Immature natural killer cell (primary cell): ENCODE measurements at regions not wholly inside any gene's neighbourhood (a gene's known extent, or its start where the extent isn't known, plus 50 kb on each side); places are given as distances from the start of the nearest gene placed in this dataset.
"Not testable (repeated sequence)": the region's sequence is repeated elsewhere in the genome, so short reads cannot be mapped to it uniquely, and the experiment has no call there.

Source experiments
- DNase-seq, 3 donors: peaks; one replicate each; pipeline ENCODE4 v3.0.0; 2022; ENCODE audit warnings: mixed read lengths in 1 of 3
- H3K27ac Mint-ChIP-seq, 6 donors: one replicate each; pipeline ENCODE4 v1.8.0; 2020; ENCODE audit warnings: mixed read lengths in 6 of 6, mild to moderate bottlenecking in 5 of 6, inconsistent platforms in 4 of 6, moderate library complexity in 3 of 6
- H3K27me3 Mint-ChIP-seq, 3 donors: one replicate each; pipeline ENCODE4 v1.8.0; 2020 to 2021; ENCODE audit warnings: low read depth in 3 of 3, mild to moderate bottlenecking in 3 of 3, mixed read lengths in 3 of 3, moderate library complexity in 3 of 3, inconsistent platforms in 1 of 3
- H3K36me3 Mint-ChIP-seq, 3 donors: one replicate each; pipeline ENCODE4 v1.8.0; 2020; ENCODE audit warnings: mixed read lengths in 3 of 3, inconsistent platforms in 2 of 3, mild to moderate bottlenecking in 2 of 3
- H3K4me1 Mint-ChIP-seq, 2 donors: one replicate each; pipeline ENCODE4 v1.8.0; 2020; ENCODE audit warnings: inconsistent platforms in 2 of 2, mild to moderate bottlenecking in 2 of 2, mixed read lengths in 2 of 2, moderate library complexity in 1 of 2
- H3K4me3 Mint-ChIP-seq, 5 donors: one replicate each; pipeline ENCODE4 v1.8.0; 2020; ENCODE audit warnings: mild to moderate bottlenecking in 5 of 5, mixed read lengths in 5 of 5, inconsistent platforms in 3 of 5, moderate library complexity in 3 of 5
- H3K9me3 Mint-ChIP-seq, 6 donors: one replicate each; pipeline ENCODE4 v1.8.0; 2020; ENCODE audit warnings: mild to moderate bottlenecking in 6 of 6, mixed read lengths in 6 of 6, inconsistent platforms in 4 of 6, moderate library complexity in 3 of 6

DNA sequence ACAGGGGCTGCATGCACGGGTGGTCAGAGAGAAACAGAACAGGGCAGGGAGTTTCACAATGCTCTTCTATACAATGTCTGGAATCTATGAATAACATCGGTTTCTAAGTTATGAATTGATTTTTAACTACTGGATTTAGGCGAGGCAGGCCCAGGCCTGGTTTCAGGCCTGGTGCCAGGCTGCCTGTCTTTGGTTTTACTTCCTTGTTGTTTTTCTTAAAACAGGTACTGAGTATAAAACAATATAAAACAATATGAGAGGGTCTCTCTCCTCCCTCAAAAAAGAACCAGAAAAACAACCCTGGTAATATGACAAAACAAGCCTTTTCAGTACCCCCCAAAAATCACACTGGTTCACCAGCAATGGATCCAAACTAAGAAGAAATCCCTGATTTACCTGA, 196.1 kb upstream of the ANXA10 start:
- H3K4me1 Mint-ChIP-seq, H3K4me3 Mint-ChIP-seq, DNase-seq, H3K27ac Mint-ChIP-seq, H3K27me3 Mint-ChIP-seq, H3K36me3 Mint-ChIP-seq: not testable (repeated sequence)
- peaks cover 6 to 30% (median 21%) of the 10 kb centered on the region in 6 donors for H3K9me3 Mint-ChIP-seq

DNA sequence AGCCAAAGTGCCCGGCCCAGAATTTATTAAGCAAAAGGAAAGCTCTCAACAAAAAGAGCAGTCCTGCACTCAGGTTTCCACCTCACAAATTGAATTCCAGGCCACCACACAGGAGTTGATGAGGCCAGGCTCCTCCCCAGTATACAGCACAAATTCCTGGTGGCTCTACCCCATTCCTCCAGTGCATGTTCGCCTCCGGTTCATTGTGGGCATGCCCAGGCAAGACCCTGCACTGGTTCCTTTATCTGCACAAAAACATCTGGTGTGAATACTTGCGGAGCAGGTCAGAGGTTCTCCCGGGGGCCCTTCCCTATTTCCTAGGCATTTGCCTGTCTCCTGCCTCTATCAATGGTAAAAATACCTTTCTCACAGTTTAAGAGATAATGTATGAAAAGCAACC, 195.2 kb upstream of the ANXA10 start:
- H3K4me3 Mint-ChIP-seq, result no peak overlapping the region
- no peaks in the 10 kb centered on the region for H3K27me3 Mint-ChIP-seq
- peaks cover 5 to 30% (median 19%) of the 10 kb centered on the region in 6 donors for H3K9me3 Mint-ChIP-seq
- H3K27ac Mint-ChIP-seq, result no peak overlapping the region
- DNase-seq, result no peak
- H3K36me3 Mint-ChIP-seq, result peaks cover 0 to 4% (median 0%) of the 10 kb centered on the region in 3 donors
- no peaks in the 10 kb centered on the region for H3K4me1 Mint-ChIP-seq

DNA sequence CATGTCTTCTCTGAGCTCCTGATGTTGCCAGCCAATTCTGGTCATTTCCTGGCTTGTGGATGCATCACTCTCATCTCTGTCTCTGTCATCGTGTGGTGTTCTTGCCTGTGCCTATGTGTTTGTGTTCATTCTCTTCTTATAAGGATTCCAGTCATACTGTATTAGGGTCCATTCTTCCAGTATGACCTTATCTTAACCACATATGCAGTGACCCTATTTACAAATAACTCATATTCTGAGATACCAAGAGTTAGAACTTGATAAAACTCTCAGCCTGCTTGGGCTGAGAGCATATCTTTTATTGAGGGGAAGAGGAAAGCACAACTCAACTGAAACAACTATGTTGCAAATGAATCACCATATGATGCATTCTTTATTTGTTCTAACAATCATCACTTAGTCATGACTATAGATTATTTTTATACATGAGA, 189.0 kb upstream of the ANXA10 start:
- H3K4me3 Mint-ChIP-seq, result no peak overlapping the region
- H3K27ac Mint-ChIP-seq, result no peak overlapping the region
- no peaks in the 10 kb centered on the region for H3K4me1 Mint-ChIP-seq
- no peak for DNase-seq
- H3K27me3 Mint-ChIP-seq, result peaks cover 0 to 1% (median 0%) of the 10 kb centered on the region in 3 donors
- peaks cover 1 to 15% (median 6%) of the 10 kb centered on the region in 6 donors for H3K9me3 Mint-ChIP-seq
- no peaks in the 10 kb centered on the region for H3K36me3 Mint-ChIP-seq

DNA sequence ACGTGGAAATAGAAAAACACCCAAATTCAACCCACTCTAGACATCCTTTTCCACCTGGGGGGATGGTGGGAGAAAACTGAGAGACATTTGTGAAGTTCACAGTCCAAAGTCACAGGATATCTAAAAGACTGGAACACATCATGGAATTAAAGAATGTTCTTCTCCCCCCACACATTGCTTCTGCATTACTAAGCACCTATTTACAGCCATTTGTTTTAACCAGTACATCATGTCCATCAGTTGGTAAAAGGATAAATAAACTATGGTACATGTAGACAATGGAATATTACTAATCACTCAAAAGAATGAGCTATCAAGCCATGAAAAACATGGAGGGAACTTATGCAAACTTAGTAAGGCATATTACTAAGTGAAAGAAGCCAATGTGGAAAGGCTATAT, 185.5 kb upstream of the ANXA10 start:
- no peaks in the 10 kb centered on the region for H3K36me3 Mint-ChIP-seq
- no peak overlapping the region for H3K27ac Mint-ChIP-seq
- H3K27me3 Mint-ChIP-seq, result peaks cover 0 to 1% (median 1%) of the 10 kb centered on the region in 3 donors
- DNase-seq, result no peak
- H3K4me1 Mint-ChIP-seq, result no peaks in the 10 kb centered on the region
- H3K9me3 Mint-ChIP-seq, result peaks cover 3 to 21% (median 8%) of the 10 kb centered on the region in 6 donors
- H3K4me3 Mint-ChIP-seq, result no peak overlapping the region

DNA sequence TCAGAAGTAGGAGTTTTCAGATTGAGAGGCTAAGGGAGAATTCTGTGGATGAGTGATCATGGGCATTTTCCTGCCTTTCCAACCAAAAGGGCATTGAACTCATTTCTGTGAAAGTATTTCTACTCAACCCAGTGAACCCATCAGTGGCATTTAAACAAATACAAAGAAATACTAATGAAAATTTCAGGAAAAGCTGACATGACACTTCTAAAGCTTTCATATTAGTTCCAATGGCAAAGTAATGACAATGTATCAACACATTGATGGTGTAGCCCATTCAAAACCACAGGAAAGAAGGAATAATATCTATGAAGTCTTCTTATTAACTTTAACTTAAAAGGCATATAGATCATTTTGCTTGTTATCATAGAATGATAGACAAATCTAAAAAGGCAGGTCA, 183.5 kb upstream of the ANXA10 start:
- Mint-ChIP-seq H3K27me3 (peaks cover 0 to 3% (median 0%) of the 10 kb centered on the region in 3 donors), H3K9me3 (peaks cover 8 to 25% (median 11%) of the 10 kb centered on the region in 6 donors), H3K4me1 (no peaks in the 10 kb centered on the region), H3K4me3 (no peak overlapping the region), H3K27ac (no peak overlapping the region), H3K36me3 (no peaks in the 10 kb centered on the region)
- no peak for DNase-seq

DNA sequence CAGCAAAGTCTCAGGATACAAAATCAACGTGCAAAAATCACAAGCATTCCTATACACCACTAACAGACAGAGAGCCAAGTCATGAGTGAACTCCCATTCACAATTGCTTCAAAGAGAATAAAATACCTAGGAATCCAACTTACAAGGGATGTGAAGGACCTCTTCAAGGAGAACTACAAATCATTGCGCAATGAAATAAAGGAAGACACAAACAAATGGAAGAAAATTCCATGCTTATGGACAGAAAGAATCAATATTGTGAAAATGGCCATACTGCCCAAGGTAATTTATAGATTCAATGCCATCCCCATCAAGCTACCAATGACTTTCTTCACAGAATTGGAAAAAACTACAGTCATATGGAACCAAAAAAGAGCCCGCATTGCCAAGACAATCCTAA, 179.8 kb upstream of the ANXA10 start:
- H3K36me3 Mint-ChIP-seq, H3K4me1 Mint-ChIP-seq, H3K27me3 Mint-ChIP-seq, DNase-seq, H3K27ac Mint-ChIP-seq, H3K4me3 Mint-ChIP-seq: not testable (repeated sequence)
- peaks cover 8 to 27% (median 14%) of the 10 kb centered on the region in 6 donors for H3K9me3 Mint-ChIP-seq

DNA sequence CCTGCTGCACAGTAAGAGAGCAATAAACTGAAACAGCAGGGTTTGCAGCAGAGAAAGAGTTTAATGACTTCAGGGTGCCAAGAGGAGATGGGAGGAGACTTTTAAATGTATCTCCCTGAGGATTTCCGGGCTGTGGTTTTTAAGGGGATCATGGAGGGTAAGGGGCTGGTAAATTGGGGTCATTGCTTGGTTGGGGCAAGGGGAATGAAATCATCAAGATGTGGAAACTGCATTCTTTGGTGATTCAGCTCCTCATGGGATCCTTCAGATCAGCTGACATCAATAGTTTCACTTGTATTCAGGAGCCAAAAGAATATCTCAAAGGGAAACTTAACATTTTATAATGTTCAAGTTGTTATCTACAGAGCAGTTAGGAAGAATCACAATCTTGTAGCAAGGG, 174.3 kb upstream of the ANXA10 start:
- Mint-ChIP-seq H3K9me3 (peaks cover 2 to 35% (median 14%) of the 10 kb centered on the region in 6 donors), H3K27ac (no peak overlapping the region), H3K27me3 (no peaks in the 10 kb centered on the region), H3K4me1 (no peaks in the 10 kb centered on the region), H3K4me3 (no peak overlapping the region), H3K36me3 (no peaks in the 10 kb centered on the region)
- no peak for DNase-seq

DNA sequence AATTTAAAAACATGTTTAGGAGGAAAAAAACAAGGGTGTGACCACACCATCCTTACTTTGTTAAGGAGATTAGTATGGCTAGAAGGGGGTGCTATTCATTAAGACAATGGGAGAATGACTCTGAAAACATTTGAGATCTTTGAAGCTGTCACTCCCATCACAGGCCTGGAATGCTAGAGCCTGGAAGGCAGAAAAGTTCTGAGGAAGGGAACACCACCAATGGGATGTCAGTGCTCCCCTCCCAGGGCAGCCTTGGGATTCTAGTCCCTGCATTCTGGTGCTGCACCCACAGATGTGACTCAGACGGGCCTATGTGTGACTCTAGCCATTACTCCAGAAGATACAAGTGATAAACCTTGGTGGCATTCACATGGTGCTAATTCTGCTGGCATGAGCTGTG, 162.2 kb upstream of the ANXA10 start:
- H3K36me3 Mint-ChIP-seq, result no peaks in the 10 kb centered on the region

DNA sequence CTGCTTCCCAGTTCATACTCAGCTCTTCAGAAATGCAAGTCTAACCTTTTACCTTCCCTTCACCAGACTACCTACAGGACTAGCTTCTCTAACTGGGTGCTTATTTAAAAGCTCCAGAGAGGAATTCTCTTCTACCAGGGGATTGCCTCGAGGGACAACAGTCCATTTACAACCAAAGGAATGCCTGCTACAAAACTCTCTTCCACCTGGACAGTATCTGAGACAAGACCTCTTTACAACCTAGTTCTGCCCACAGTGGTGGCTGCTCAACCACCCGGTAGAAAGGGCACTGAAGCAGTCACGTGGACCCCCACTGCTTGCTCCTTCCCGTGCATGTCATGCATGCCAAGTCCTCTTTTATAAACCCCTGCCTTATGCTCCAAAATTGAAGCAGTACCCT, 158.1 kb upstream of the ANXA10 start:
- H3K9me3 Mint-ChIP-seq, result peaks cover 3 to 44% (median 10%) of the 10 kb centered on the region in 6 donors
- H3K27me3 Mint-ChIP-seq, result no peaks in the 10 kb centered on the region
- H3K36me3 Mint-ChIP-seq, result no peaks in the 10 kb centered on the region
- no peak overlapping the region for H3K27ac Mint-ChIP-seq
- no peak for DNase-seq
- no peaks in the 10 kb centered on the region for H3K4me1 Mint-ChIP-seq
- no peak overlapping the region for H3K4me3 Mint-ChIP-seq

More for the DNA sequence above, 162.2 kb upstream of the ANXA10 start:
- Mint-ChIP-seq H3K4me3 (no peak overlapping the region), H3K27me3 (no peaks in the 10 kb centered on the region), H3K27ac (no peak overlapping the region), H3K9me3 (peaks cover 0 to 34% (median 5%) of the 10 kb centered on the region in 6 donors), H3K4me1 (no peaks in the 10 kb centered on the region)
- no peak for DNase-seq

DNA sequence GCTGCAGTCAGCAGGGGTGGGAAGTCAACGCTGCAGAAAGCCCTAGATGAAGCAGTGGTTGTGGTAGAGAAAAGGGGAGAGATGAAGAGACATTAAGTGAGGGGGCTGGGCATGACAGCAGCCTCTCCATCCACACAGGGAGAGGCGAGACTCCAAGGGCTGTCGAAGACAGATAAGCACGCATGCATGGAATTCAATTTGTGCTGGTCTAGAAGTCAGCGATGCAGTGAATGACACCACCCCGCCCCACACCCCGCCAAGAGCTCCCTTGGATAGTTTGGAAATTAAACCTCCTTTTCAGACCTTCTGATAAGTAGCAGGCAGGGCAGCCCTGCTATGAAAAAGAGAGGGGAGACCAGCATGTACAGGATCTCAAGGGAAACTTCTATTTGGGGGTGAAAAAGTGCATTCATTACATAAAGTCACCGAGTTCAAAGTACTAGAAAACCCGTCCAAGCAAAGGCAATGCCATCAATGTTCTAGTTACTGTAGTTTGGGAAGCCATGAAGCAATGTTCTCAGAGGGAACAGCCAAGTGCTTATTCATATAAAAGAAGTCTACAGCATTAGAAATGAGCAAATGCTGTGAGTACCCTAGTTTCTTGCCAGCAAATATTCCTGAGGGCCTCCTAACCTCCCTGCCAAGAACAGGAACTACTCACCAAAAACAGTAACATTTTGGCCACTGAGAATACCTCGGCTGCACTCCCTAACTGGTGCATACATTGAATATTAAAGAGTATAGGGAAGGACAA, 152.3 kb upstream of the ANXA10 start:
- Mint-ChIP-seq H3K4me3 (no peak overlapping the region), H3K9me3 (peaks cover 3 to 27% (median 9%) of the 10 kb centered on the region in 6 donors), H3K27me3 (no peaks in the 10 kb centered on the region), H3K27ac (no peak overlapping the region), H3K36me3 (no peaks in the 10 kb centered on the region), H3K4me1 (no peaks in the 10 kb centered on the region)
- no peak for DNase-seq

DNA sequence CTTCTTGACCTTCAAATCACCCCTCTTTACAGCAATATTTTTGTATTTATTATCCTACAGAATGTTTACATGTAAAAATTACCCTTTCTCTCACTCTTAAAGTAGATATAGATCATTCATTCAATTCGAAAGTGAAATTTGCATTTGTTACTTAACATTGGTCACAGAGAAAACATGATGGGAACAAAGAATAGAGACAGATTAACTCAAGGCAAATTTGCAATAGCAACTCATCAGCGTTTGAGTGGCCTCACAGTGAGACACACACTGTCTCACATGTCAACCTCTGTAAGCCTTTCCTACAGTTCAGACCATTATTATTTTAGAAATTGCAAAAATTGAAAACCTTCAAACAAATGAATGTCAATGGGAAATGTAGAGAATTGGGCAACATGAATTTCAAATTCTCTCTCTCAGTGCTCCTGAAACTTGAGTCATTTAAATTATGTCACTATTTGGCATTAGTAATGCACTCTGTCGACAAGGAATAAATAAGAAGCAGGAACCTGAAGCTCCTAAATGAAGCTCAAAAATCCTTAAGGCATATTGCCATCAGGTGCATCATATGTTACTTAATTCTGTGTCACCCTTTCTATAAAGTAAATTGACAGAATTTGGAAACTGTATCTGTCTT, 148.3 kb upstream of the ANXA10 start:
- Mint-ChIP-seq H3K27ac (no peak overlapping the region), H3K4me3 (no peak overlapping the region), H3K27me3 (no peaks in the 10 kb centered on the region), H3K9me3 (peaks cover 6 to 19% (median 11%) of the 10 kb centered on the region in 6 donors), H3K4me1 (no peaks in the 10 kb centered on the region), H3K36me3 (no peaks in the 10 kb centered on the region)
- DNase-seq, result no peak

DNA sequence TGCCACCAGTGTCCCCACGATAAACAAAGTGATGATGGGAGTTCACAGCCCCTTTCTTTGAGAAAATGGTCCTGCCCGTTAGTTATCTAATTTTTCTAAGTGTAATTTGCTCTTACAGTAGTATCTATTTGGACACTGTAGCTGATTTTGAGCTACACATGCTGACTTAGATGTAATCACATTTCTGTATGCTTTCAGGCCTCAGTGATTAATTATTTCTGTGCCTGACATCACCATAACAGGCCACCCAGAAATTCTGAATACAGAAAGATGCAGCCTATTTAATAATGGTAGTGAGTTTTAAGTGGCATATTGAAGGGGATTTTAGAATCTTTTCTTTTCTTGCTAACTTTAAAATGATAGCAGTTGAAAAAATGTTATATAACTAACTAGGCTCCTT, 147.6 kb upstream of the ANXA10 start:
- Mint-ChIP-seq H3K4me1 (no peaks in the 10 kb centered on the region), H3K27ac (no peak overlapping the region), H3K36me3 (no peaks in the 10 kb centered on the region), H3K27me3 (no peaks in the 10 kb centered on the region), H3K9me3 (peaks cover 4 to 16% (median 10%) of the 10 kb centered on the region in 6 donors), H3K4me3 (no peak overlapping the region)
- DNase-seq, result no peak

DNA sequence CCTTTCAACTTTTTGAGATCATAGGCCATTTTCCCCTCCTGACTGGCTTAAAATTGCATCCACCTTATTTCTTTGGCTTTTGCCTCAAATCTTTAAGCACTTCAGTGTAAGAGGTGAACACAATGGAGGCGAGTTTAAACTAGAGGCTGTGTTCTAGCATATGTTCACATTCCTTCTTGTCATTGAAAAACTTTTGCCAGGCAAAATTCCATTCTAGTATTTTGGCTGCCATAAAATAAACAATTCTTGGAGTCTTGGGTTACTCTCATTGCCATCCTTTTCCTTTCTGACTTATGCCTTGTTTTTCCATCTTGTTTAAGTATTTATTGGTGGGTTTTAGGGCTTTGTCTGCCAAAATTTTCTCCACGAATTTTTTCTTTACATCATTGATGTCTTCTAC, 137.3 kb upstream of the ANXA10 start:
- Mint-ChIP-seq H3K9me3 (peaks cover 8 to 66% (median 45%) of the 10 kb centered on the region in 6 donors), H3K4me3 (no peak overlapping the region)

DNA sequence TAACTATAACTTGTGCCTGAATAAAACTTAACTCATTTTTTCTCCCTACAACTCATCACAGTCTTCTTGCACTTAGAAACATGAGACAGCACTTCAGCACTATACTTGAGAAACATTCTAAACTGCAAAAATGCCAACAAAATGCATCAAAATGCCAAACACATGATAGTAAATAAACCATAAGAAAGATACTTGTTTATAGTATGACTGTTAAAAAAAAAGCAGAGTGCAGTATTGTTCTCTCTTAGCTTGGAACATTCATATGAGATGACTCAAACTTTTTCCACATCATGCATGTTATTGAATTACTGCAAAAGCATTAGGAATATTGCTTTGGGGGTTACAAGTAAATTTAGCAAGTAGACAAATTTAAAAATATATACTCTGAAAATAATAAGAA, 135.7 kb upstream of the ANXA10 start:
- Mint-ChIP-seq H3K9me3 (peaks cover 10 to 70% (median 47%) of the 10 kb centered on the region in 6 donors), H3K4me1 (no peaks in the 10 kb centered on the region), H3K27ac (no peak overlapping the region), H3K36me3 (peaks cover 0 to 7% (median 0%) of the 10 kb centered on the region in 3 donors), H3K27me3 (peaks cover 0 to 3% (median 0%) of the 10 kb centered on the region in 3 donors), H3K4me3 (no peak overlapping the region)
- no peak for DNase-seq

More for the DNA sequence above, 137.3 kb upstream of the ANXA10 start:
- Mint-ChIP-seq H3K36me3 (peaks cover 0 to 7% (median 0%) of the 10 kb centered on the region in 3 donors), H3K27ac (no peak overlapping the region), H3K27me3 (peaks cover 0 to 3% (median 0%) of the 10 kb centered on the region in 3 donors), H3K4me1 (no peaks in the 10 kb centered on the region)
- no peak for DNase-seq
